B cell (primary cell): ENCODE measurements at regions not wholly inside any gene's neighbourhood (a gene's known extent, or its start where the extent isn't known, plus 50 kb on each side); places are given as distances from the start of the nearest gene placed in this dataset.

Source experiments
- CTCF ChIP-seq: fragments of 200-600 bp; IDR thresholded peaks from one replicate; pipeline ENCODE4 v1.8.0; 2022; ENCODE audit warnings: antibody characterized with exemption, mild to moderate bottlenecking
- EZH2 ChIP-seq: IDR thresholded peaks from 2 replicates; pipeline ENCODE4 v1.6.1; 2012; ENCODE audit warnings: borderline replicate concordance, low read depth, mild to moderate bottlenecking, moderate library complexity, low read length; ENCODE audit not compliant: insufficient read depth, poor library complexity, severe bottlenecking

GRCh38 chr10:46225597-46225996, 61.2 kb upstream of the ANTXRL start:
- TF ChIP-seq CTCF (no peak), EZH2 (no peak)
